Esophagus muscularis mucosa (tissue), 4 donors: ENCODE measurements at regions not wholly inside any gene's neighbourhood (a gene's known extent, or its start where the extent isn't known, plus 50 kb on each side); places are given as distances from the start of the nearest gene placed in this dataset.

Source experiments
- DNase-seq: peaks from one replicate; pipeline ENCODE4 v3.0.0-alpha.2; 2017; ENCODE audit errors: extremely low spot score
- H3K27ac ChIP-seq, 4 donors: fragments of 200-600 bp; sonication (generic); replicated peaks in 1 of 4; 1 replicate in 3 of 4; 2 replicates in 1 of 4; pipeline ENCODE4 v1.5.1; 2016 to 2019; ENCODE audit warnings: mild to moderate bottlenecking in 1 of 4
- H3K27me3 ChIP-seq, 4 donors: fragments of 200-600 bp; sonication (generic); one replicate each; pipeline versions ENCODE4 v1.5.1 to v1.6.0; 2016 to 2019
- H3K36me3 ChIP-seq, 4 donors: fragments of 200-600 bp; sonication (generic); one replicate each; pipeline ENCODE4 v1.5.1; 2016 to 2019
- H3K4me1 ChIP-seq, 4 donors: fragments of 200-600 bp; sonication (generic); one replicate each; pipeline ENCODE4 v1.5.1; 2016 to 2019
- H3K4me3 ChIP-seq, 4 donors: fragments of 200-600 bp; sonication (generic); 1 replicate in 2 of 4; 2 replicates in 2 of 4; pipeline ENCODE4 v1.5.1; 2016 to 2019; ENCODE audit warnings: mild to moderate bottlenecking in 4 of 4, moderate library complexity in 1 of 4
- H3K9me3 ChIP-seq, 4 donors: fragments of 200-600 bp; sonication (generic); 1 replicate in 3 of 4; 2 replicates in 1 of 4; pipeline ENCODE4 v1.5.1; 2016 to 2019
- EP300 ChIP-seq: sonication (generic); formaldehyde crosslinking; IDR thresholded peaks from one replicate; pipeline ENCODE4 v1.6.1; 2017; ENCODE audit warnings: antibody characterized with exemption
- POLR2A ChIP-seq: fragments of 450-650 bp; IDR thresholded peaks from one replicate; pipeline ENCODE4 v1.6.1; 2017; ENCODE audit warnings: antibody characterized with exemption, moderate library complexity, mild to moderate bottlenecking, low read depth
- POLR2AphosphoS5 ChIP-seq, 2 donors: sonication (generic); formaldehyde crosslinking; IDR thresholded peaks; one replicate each; pipeline ENCODE4 v1.6.1; 2017; ENCODE audit warnings: antibody characterized with exemption in 2 of 2
- WGBS: methylation state at CpG from one replicate; pipeline ENCODE4 v1.1.5; 2018; 5-methylcytosine and 5-hydroxymethylcytosine counted together
- intact Hi-C: fragments of 100-400 bp; cut with DNase I; formaldehyde crosslinking; loops from one replicate; pipeline ENCODE4 v1.15.1; 2023
- TF ChIP-seq, protein P1 (sequence below), 3 experiments: fragments of 200-600 bp in 2 of 3; fragments of 450-650 bp in 1 of 3; sonication (generic) in 2 of 3; IDR thresholded peaks; one replicate each; pipeline ENCODE4 v1.5.1; 2017 to 2019; ENCODE audit warnings: antibody characterized with exemption in 3 of 3, mild to moderate bottlenecking in 2 of 3, moderate library complexity in 1 of 3

DNA sequence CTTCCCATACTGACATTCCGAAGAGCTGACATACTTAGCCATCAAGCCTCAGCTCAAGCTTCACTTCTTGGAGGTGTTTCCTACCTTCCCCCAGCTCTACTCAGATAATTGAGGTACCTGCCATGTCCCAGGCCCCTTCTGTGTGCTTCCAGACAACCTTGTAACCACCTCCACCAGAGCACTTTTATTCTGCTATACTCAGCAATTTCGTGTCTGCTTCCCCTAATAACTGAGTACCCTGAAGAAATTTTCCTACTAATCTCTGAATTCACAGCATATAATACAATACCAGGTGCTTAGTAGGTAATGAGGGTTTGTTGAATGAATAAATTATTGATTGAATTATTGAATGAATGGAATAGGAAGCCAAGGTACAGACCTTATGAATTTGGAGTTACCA lies 605.5 kb downstream of the MID1IP1 start:
- no peaks in the 10 kb centered on the region for H3K9me3 ChIP-seq
- DNase-seq: no peak
- H3K4me3 ChIP-seq: no peak overlapping the region
- WGBS: 73% methylated on average over 2 of the region's 2 CpGs
- intact Hi-C loops: no loop called here
- H3K36me3 ChIP-seq: no peaks in the 10 kb centered on the region
- TF ChIP-seq POLR2AphosphoS5 (IDR thresholded peaks at IDR 0.05) (no peak), POLR2A (no peak), EP300 (no peak)
- TF ChIP-seq, protein P1, sequence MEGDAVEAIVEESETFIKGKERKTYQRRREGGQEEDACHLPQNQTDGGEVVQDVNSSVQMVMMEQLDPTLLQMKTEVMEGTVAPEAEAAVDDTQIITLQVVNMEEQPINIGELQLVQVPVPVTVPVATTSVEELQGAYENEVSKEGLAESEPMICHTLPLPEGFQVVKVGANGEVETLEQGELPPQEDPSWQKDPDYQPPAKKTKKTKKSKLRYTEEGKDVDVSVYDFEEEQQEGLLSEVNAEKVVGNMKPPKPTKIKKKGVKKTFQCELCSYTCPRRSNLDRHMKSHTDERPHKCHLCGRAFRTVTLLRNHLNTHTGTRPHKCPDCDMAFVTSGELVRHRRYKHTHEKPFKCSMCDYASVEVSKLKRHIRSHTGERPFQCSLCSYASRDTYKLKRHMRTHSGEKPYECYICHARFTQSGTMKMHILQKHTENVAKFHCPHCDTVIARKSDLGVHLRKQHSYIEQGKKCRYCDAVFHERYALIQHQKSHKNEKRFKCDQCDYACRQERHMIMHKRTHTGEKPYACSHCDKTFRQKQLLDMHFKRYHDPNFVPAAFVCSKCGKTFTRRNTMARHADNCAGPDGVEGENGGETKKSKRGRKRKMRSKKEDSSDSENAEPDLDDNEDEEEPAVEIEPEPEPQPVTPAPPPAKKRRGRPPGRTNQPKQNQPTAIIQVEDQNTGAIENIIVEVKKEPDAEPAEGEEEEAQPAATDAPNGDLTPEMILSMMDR (IDR thresholded peaks at IDR 0.05): no peak
- H3K27ac ChIP-seq: no peak overlapping the region
- no peaks in the 10 kb centered on the region for H3K27me3 ChIP-seq
- no peaks in the 10 kb centered on the region for H3K4me1 ChIP-seq

DNA sequence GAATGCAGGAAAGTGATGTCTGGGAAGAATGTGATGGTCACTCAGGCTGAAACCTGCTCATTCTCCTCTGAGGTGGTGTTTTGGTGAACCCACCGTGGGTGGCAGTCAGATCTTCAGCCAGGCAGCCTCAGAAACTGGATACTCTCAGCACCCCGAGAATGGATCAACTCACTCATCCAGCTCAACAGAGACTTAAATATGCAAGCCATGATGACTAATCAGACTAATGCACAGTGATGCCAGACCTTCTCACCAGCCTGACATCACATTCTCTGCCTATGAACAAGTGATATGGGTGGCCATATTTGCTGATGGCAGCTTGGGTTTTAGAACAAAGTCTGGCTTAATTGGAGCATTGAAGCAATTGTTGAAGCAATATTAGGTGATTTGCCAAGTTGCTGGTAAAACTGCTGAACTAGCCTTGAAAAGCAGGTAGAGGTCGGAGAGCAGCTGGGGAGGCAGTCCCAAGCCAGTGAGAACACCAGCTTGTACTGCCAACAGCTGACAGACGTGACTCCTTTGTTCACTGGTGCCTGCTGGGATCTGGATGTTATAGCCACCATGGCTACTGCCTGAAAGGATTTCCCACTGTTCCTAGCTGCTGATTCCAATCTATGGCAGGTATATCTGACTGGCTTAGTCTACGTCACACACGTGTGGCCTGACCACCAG lies 608.1 kb downstream of the MID1IP1 start:
- no peak for TF ChIP-seq POLR2A
- no peak for TF ChIP-seq POLR2AphosphoS5 (IDR thresholded peaks at IDR 0.05)
- no peak for TF ChIP-seq EP300
- no peaks in the 10 kb centered on the region for H3K36me3 ChIP-seq
- no peak overlapping the region for H3K27ac ChIP-seq
- H3K9me3 ChIP-seq: peaks cover 0 to 6% (median 0%) of the 10 kb centered on the region in 4 donors
- intact Hi-C loops: no loop called here
- no peak for DNase-seq
- no peaks in the 10 kb centered on the region for H3K4me1 ChIP-seq
- H3K27me3 ChIP-seq: no peaks in the 10 kb centered on the region
- 83% methylated on average over 6 of the region's 6 CpGs for WGBS
- H3K4me3 ChIP-seq: no peak overlapping the region

DNA sequence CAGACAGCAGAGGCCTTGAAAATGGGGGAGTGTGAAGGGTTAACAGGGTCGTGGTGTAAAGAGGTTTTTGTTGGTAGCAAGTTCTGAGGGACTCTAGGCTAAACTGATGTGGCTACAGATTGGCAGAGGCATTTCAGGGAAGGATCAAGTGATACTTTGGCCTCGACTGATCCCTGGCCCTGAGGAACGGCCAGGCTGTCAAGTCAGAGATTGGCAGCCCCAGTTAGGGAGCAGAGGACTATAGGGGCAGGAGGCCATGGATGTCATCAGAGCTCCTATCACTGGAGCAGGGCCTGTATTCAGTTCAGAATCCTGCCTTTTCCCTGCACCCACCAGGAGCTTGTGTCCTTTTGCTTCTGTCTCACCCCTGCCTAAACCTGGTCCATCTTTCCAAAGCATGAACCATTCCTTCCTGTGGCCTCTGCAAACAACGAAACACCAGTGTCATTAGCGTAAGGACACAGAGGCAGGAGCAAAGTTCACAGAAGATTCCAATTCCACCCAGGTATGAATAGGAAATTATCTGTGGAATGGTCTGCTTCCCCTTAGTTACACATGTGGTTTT lies 613.1 kb downstream of the MID1IP1 start:
- H3K9me3 ChIP-seq: peaks cover 0 to 6% (median 0%) of the 10 kb centered on the region in 4 donors
- no peaks in the 10 kb centered on the region for H3K27me3 ChIP-seq
- no peak overlapping the region for H3K4me3 ChIP-seq
- H3K36me3 ChIP-seq: no peaks in the 10 kb centered on the region
- no peak for TF ChIP-seq POLR2A
- TF ChIP-seq POLR2AphosphoS5 (IDR thresholded peaks at IDR 0.05): no peak
- intact Hi-C loops: no loop called here
- H3K4me1 ChIP-seq: peaks cover 0 to 10% (median 5%) of the 10 kb centered on the region in 4 donors
- 65% methylated on average over 5 of the region's 5 CpGs for WGBS
- DNase-seq: no peak
- H3K27ac ChIP-seq: no peak overlapping the region

DNA sequence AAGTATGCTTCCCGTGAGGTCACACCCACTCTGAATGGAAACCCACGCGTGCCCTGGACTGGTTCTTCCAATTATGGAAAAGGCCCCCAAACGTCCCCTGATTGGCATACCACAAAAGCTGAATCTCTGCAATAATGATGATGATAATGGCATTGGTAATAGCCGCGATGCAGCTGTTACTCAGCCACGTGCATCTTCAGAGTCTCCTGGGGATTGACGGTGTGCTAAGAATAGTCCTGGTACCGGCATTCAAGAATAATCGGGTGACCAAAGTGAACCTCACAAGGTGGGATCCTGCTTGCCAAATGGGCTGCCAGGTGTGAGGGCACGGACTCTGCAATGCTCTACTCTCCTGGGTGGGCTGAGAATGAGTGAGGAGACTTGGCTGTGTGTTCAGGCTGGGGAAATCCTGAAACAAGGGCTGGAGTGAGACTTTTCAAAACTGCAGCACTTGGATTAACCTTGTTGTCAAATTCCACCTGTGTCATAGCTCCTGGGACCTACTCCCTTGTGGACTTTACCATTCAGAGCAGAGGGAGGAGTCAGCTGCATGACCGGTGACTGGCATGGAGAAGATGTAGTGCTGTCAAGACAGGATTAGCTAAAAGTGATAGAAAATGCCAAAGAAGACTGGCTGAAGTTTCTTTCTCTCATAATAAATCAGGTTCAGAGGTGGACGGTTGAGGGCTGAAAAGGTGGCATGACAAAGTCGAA lies 615.4 kb downstream of the MID1IP1 start:
- peaks cover 0 to 14% (median 8%) of the 10 kb centered on the region in 4 donors for H3K4me1 ChIP-seq
- no peak for DNase-seq
- peaks cover 0 to 6% (median 0%) of the 10 kb centered on the region in 4 donors for H3K9me3 ChIP-seq
- no peaks in the 10 kb centered on the region for H3K27me3 ChIP-seq
- intact Hi-C loops: no loop called here
- no peaks in the 10 kb centered on the region for H3K36me3 ChIP-seq
- TF ChIP-seq, protein P1 (IDR thresholded peaks at IDR 0.05): no peak
- TF ChIP-seq POLR2A: no peak
- no peak for TF ChIP-seq POLR2AphosphoS5 (IDR thresholded peaks at IDR 0.05)
- no peak for TF ChIP-seq EP300
- H3K4me3 ChIP-seq: no peak overlapping the region
- no peak overlapping the region for H3K27ac ChIP-seq
- 81% methylated on average over 14 of the region's 14 CpGs for WGBS

DNA sequence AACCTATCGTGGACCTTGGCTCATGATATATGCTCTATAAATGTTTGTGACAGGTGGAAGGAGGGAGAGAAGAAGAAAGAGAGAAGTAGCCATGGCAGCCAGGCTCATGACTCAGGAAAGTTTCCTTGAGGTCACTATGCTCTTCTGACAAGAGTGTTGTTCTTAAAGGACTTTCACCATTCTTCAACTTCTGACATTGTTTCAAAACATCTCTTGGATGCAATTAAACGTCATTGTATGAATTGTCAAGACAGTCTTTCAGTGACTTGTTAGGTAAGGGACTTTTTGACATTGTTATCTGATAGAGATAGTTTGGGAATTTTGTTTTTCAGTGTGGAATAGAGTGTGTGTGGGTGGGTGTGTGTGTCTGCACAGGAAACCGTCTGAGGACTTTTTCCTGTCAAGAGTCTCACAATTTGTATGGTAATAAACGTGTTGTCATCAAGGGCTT lies 617.0 kb downstream of the MID1IP1 start:
- Histone ChIP-seq H3K36me3 (no peaks in the 10 kb centered on the region), H3K4me1 (peaks cover 0 to 14% (median 8%) of the 10 kb centered on the region in 4 donors), H3K9me3 (peaks cover 0 to under 1% (median 0%) of the 10 kb centered on the region in 4 donors), H3K4me3 (no peak overlapping the region), H3K27ac (peak overlapping the region in 1 of 4 donors; percentile 50), H3K27me3 (no peaks in the 10 kb centered on the region)
- TF ChIP-seq, protein P1 (IDR thresholded peaks at IDR 0.05): no peak
- no peak for TF ChIP-seq POLR2A
- TF ChIP-seq EP300: no peak
- TF ChIP-seq POLR2AphosphoS5 (IDR thresholded peaks at IDR 0.05): no peak
- DNase-seq: no peak
- 27% methylated on average over 4 of the region's 4 CpGs for WGBS
- intact Hi-C loops: no loop called here
